ENCODE measurements at regions not wholly inside any gene's neighbourhood (a gene's known extent, or its start where the extent isn't known, plus 50 kb on each side); places are given as distances from the start of the nearest gene placed in this dataset.

DNA sequence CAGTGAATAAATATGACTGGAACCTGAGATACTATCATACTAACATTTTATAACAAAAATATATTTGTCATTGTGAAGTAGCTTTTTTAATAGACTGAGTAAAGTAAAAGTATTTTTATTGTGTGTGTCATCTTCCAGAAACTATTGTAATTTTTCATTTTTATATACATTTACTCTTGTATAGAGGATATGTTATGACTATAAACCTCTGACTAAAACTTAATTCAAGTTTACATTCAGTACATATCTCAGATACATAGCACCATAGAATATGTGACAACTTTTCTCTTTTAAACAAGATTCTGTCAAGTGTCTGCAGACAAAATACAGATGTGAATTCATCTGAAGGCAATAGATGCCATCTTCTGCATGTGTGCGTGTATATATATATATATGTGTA, 704.3 kb downstream of the SLITRK1 start:
- H3K4me2 ChIP-seq (ENCODE audit: insufficient read depth, low read length), result no peak overlapping the region
- H3K36me3 ChIP-seq (ENCODE audit: insufficient read depth, low read length), result no peaks in the 10 kb centered on the region
- no peaks in the 10 kb centered on the region for H3K27me3 ChIP-seq (ENCODE audit: insufficient read depth, low read length)
- no peaks in the 10 kb centered on the region for H3K4me1 ChIP-seq (ENCODE audit: insufficient read depth, low read length)
- DNase-seq (ENCODE audit: insufficient read length, low spot score, missing footprints), result no peak
- no peaks in the 10 kb centered on the region for H3K79me2 ChIP-seq (ENCODE audit: insufficient read depth, low read length)
- TF ChIP-seq, protein P1, sequence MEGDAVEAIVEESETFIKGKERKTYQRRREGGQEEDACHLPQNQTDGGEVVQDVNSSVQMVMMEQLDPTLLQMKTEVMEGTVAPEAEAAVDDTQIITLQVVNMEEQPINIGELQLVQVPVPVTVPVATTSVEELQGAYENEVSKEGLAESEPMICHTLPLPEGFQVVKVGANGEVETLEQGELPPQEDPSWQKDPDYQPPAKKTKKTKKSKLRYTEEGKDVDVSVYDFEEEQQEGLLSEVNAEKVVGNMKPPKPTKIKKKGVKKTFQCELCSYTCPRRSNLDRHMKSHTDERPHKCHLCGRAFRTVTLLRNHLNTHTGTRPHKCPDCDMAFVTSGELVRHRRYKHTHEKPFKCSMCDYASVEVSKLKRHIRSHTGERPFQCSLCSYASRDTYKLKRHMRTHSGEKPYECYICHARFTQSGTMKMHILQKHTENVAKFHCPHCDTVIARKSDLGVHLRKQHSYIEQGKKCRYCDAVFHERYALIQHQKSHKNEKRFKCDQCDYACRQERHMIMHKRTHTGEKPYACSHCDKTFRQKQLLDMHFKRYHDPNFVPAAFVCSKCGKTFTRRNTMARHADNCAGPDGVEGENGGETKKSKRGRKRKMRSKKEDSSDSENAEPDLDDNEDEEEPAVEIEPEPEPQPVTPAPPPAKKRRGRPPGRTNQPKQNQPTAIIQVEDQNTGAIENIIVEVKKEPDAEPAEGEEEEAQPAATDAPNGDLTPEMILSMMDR (IDR thresholded peaks at IDR 0.05; ENCODE audit: extremely low read depth, low read depth, low read length), result no peak
- no peaks in the 10 kb centered on the region for H4K20me1 ChIP-seq (ENCODE audit: insufficient read depth, low read length)
- H2AFZ ChIP-seq (ENCODE audit: low read length), result no peak overlapping the region
- no peaks in the 10 kb centered on the region for H3K9me3 ChIP-seq (ENCODE audit: low read depth, low read length)
- H3K27ac ChIP-seq (ENCODE audit: low read depth, low read length), result no peak overlapping the region
- no peak overlapping the region for H3K4me3 ChIP-seq (ENCODE audit: insufficient read depth, low read length)

DNA sequence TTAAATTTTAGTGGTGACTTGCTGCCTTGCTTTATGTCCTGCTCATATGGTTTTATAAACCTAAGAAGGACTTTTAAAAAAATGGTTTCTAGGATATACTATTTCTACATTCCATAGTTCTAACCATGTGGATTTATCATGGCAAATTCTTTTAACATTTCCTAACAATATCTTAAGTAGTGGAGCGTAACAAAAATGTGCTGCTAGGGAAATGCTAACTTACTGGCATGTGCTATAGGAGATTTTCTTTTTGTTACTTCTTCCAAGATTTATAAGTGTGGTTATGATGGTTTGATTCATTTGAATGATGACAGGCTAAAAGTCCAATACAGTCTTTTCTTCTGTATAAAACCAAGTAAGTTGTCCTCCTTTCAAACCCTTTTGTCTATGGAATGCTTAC, 713.7 kb downstream of the SLITRK1 start:
- Histone ChIP-seq H4K20me1 (ENCODE audit: insufficient read depth, low read length) (no peaks in the 10 kb centered on the region), H3K4me3 (ENCODE audit: insufficient read depth, low read length) (no peak overlapping the region), H3K36me3 (ENCODE audit: insufficient read depth, low read length) (no peaks in the 10 kb centered on the region), H2AFZ (ENCODE audit: low read length) (no peak overlapping the region), H3K27me3 (ENCODE audit: insufficient read depth, low read length) (no peaks in the 10 kb centered on the region), H3K4me2 (ENCODE audit: insufficient read depth, low read length) (no peak overlapping the region), H3K9me3 (ENCODE audit: low read depth, low read length) (no peaks in the 10 kb centered on the region), H3K4me1 (ENCODE audit: insufficient read depth, low read length) (no peaks in the 10 kb centered on the region), H3K79me2 (ENCODE audit: insufficient read depth, low read length) (no peaks in the 10 kb centered on the region), H3K27ac (ENCODE audit: low read depth, low read length) (no peak overlapping the region)
- DNase-seq (ENCODE audit: insufficient read length, low spot score, missing footprints), result no peak
- TF ChIP-seq, protein P1 (IDR thresholded peaks at IDR 0.05; ENCODE audit: extremely low read depth, low read depth, low read length), result no peak

DNA sequence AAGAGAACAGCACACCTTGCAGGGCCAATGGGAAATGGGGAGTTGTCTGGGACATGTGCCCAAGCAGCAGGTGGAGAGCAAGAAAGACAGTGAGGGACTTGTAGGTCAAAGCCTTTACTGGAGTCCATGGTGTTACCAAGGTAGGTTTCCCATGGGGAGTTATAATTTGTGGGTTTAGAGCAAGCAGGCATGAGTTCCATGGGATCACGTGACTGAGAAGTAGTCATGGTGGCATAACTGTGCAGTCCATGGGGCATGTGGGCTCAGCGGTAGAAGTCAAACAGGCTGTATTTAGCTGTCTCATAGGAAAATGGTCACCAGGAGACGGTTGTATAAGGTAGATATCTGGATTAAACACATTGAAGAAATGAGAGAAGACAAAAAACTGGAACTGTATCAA, 715.1 kb downstream of the SLITRK1 start:
- Histone ChIP-seq H3K4me3 (ENCODE audit: insufficient read depth, low read length) (no peak overlapping the region), H3K4me2 (ENCODE audit: insufficient read depth, low read length) (no peak overlapping the region), H3K27ac (ENCODE audit: low read depth, low read length) (no peak overlapping the region), H3K36me3 (ENCODE audit: insufficient read depth, low read length) (no peaks in the 10 kb centered on the region), H3K27me3 (ENCODE audit: insufficient read depth, low read length) (no peaks in the 10 kb centered on the region), H4K20me1 (ENCODE audit: insufficient read depth, low read length) (no peaks in the 10 kb centered on the region), H3K9me3 (ENCODE audit: low read depth, low read length) (no peaks in the 10 kb centered on the region), H3K4me1 (ENCODE audit: insufficient read depth, low read length) (no peaks in the 10 kb centered on the region), H3K79me2 (ENCODE audit: insufficient read depth, low read length) (no peaks in the 10 kb centered on the region), H2AFZ (ENCODE audit: low read length) (no peak overlapping the region)
- no peak for DNase-seq (ENCODE audit: insufficient read length, low spot score, missing footprints)
- TF ChIP-seq, protein P1 (IDR thresholded peaks at IDR 0.05; ENCODE audit: extremely low read depth, low read depth, low read length), result no peak

DNA sequence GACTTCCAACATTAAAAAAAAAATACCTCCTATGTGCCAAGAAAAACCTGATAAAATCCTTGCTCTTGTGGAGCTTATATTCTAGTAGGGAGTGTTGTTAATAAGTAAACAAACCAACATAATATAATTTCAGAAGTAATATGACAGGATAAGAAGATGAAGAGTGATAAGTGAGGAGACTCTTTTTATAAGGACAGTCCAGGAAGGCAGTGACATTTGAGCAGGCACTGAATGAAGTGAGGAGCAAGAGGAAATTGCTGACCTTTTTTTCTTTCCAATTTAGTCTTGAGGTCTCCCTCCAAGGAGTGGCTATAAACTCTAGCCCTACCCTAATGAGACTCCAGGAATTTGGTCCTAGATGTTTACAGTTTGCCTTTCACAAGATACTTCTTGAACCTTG, 715.7 kb downstream of the SLITRK1 start:
- Histone ChIP-seq H3K36me3 (ENCODE audit: insufficient read depth, low read length) (no peaks in the 10 kb centered on the region), H3K9me3 (ENCODE audit: low read depth, low read length) (no peaks in the 10 kb centered on the region), H3K27ac (ENCODE audit: low read depth, low read length) (no peak overlapping the region), H4K20me1 (ENCODE audit: insufficient read depth, low read length) (no peaks in the 10 kb centered on the region), H3K4me2 (ENCODE audit: insufficient read depth, low read length) (no peak overlapping the region), H3K27me3 (ENCODE audit: insufficient read depth, low read length) (no peaks in the 10 kb centered on the region), H3K4me1 (ENCODE audit: insufficient read depth, low read length) (no peaks in the 10 kb centered on the region), H2AFZ (ENCODE audit: low read length) (no peak overlapping the region), H3K4me3 (ENCODE audit: insufficient read depth, low read length) (no peak overlapping the region), H3K79me2 (ENCODE audit: insufficient read depth, low read length) (no peaks in the 10 kb centered on the region)
- no peak for DNase-seq (ENCODE audit: insufficient read length, low spot score, missing footprints)
- TF ChIP-seq, protein P1 (IDR thresholded peaks at IDR 0.05; ENCODE audit: extremely low read depth, low read depth, low read length), result no peak

All from osteoblast (primary cell).